ENCODE measurements at regions not wholly inside any gene's neighbourhood (a gene's known extent, or its start where the extent isn't known, plus 50 kb on each side); places are given as distances from the start of the nearest gene placed in this dataset.

- DNase-seq, result no peak
Observed at GRCh38 chr12:88665071-88665470, 84.8 kb upstream of the KITLG start.

GRCh38 chr12:88662961-88663360 is 82.7 kb upstream of the KITLG start:
- DNase-seq, result no peak

GRCh38 chr12:88662093-88662492 is 81.8 kb upstream of the KITLG start:
- DNase-seq, result no peak

GRCh38 chr12:88658009-88658408 is 77.7 kb upstream of the KITLG start:
- no peak for DNase-seq

GRCh38 chr12:88650715-88651114 is 70.4 kb upstream of the KITLG start:
- DNase-seq, result no peak

GRCh38 chr12:88648625-88649024 is 68.4 kb upstream of the KITLG start:
- no peak for DNase-seq

DNA sequence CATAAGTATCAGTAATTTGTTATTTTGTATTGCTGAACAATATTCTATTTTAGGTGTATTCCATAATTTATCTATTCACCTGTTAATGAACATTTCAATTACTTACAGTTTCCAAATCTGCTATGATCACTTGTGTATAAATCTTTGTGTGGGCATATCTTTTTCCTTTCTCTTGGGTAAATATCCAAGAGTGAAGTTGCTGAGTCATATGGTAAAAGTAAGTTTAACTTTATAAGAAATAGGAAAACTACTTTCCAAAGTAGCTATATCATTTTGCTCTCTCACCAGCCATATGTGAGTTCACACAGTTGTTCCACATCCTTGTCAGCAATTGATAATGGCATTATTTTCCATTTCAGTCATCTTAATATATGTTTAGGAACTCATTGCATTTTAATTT is 66.6 kb upstream of the KITLG start:
- no peak for DNase-seq

- no peak for DNase-seq
Observed at GRCh38 chr12:88645816-88646215, 65.5 kb upstream of the KITLG start.

DNA sequence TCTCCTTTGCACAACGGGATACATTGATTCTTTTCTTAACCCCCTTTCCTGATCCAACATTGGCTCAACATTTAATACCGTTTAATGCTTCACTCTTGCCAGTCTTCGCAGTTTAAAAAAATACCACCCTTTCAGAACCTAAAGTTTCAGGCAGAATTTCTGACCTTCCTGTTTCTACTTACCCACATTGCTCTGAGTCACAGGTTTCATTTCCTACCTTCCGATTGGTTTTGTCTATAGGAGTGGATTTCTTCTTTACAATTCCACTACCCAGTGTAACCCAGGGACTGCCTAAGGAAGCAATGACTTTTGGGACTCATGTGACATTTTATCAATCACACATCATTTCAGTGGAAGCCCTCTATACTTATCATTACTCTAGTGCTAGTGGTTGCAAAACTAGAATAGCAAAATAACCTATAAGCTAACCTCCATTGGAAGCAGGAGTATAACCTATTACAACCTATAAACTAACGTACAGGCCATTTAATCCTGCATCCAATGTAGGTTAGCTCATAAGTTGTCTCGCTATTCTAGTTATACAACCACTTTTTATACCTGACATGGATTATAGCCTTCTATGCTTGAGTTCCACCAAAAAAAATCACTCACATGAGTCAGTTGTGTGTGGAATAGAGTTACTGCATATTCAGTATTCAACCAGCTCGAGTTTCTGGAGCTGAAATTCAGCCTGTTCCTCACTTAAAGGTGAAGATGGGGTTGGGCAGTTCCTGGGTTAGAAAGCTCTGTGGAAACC is 64.9 kb upstream of the KITLG start:
- no peak for DNase-seq

- DNase-seq, result no peak
Observed at GRCh38 chr12:88643685-88644084, 63.4 kb upstream of the KITLG start.

DNA sequence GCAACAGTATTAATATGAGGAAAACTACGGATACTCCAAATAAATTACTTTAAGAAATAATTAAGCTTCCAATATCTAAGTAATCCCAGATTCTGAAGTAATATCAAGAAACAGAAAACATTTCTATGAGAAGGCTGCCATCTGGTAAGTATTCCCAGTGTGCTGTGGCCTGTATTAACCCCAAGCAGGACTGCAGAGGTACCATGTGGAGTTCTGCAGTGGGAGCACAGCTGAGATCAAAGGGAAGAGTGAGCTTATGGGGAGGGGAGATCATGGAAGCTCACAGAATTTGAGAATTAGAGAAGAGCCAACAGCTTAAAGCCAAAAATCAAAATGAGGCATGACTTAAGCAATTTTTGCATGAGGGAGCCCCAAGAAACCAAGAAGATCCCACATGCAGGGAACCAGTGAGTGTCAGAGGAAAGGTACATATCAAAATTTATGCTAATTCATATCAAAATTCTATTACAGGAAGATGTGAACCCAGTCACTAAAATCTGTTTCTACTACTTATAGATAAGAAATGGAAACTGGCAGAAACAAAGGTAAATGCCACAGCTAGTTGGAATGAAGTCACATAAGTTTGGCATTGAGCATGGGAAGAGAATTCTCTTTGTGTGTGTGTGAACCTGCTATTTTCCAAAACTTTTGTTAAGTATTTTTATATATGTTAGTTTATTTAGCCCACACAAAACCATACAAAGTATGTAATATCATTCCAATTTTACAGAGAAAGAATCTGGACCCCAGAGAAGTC is 62.6 kb upstream of the KITLG start:
- DNase-seq, result no peak

- no peak for DNase-seq
Observed at GRCh38 chr12:88638966-88639760, 58.9 kb upstream of the KITLG start.

- DNase-seq, result no peak
Observed at GRCh38 chr12:88638388-88638787, 58.1 kb upstream of the KITLG start.

- no peak for DNase-seq
Observed at GRCh38 chr12:88634008-88634407, 53.7 kb upstream of the KITLG start.

DNA sequence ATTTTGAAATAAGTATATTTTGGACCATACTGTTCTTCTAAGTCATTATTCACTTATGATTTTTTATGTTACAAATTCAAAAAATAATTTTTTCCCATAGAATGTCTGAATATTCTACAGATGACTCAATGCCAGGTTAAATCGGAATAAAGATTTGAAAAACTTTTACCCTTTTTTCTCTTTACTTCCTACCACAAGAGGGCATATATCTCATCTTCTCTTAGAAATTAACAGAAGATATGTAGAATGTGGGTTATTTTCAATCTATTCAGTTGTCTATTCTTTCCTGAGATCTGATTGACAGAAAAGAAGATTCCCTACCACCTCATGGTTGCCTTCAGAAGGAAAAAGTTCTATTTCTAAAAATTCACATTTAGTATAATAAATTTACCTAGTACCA is 53.0 kb upstream of the KITLG start:
- no peak for DNase-seq

GRCh38 chr12:88630561-88630960 is 50.3 kb upstream of the KITLG start:
- DNase-seq, result no peak

Measured in NCI-H1048 (cell line).